Cardiac muscle cell (in vitro differentiated cells and primary cell): ENCODE measurements at regions not wholly inside any gene's neighbourhood (a gene's known extent, or its start where the extent isn't known, plus 50 kb on each side); places are given as distances from the start of the nearest gene placed in this dataset.
A peak's percentile ranks its signal among the peaks of the same experiment; 100 is the strongest.

Experiments
- DNase-seq, 2 donors: peaks; one replicate each; pipeline versions ENCODE4 v3.0.0 to v3.0.0-alpha.2; 2010 to 2017; ENCODE audit warnings: low read depth in 1 of 2, low spot score in 1 of 2
- H3K27ac ChIP-seq: fragments of 200-600 bp; sonication (generic); 2 replicates; pipeline ENCODE4 v1.5.1; 2016
- H3K27me3 ChIP-seq: fragments of 200-600 bp; sonication (generic); 2 replicates; pipeline ENCODE4 v1.6.0; 2016; ENCODE audit warnings: control low read depth
- H3K36me3 ChIP-seq: fragments of 200-600 bp; sonication (generic); 2 replicates; pipeline ENCODE4 v1.5.1; 2016; ENCODE audit warnings: control low read depth
- H3K4me1 ChIP-seq: fragments of 200-600 bp; sonication (generic); 2 replicates; pipeline ENCODE4 v1.8.1; 2017; ENCODE audit warnings: low read depth, mild to moderate bottlenecking, mixed run types
- H3K4me3 ChIP-seq: fragments of 200-600 bp; sonication (generic); 2 replicates; pipeline ENCODE4 v1.5.1; 2016; ENCODE audit warnings: mild to moderate bottlenecking
- H3K9me3 ChIP-seq: fragments of 200-600 bp; sonication (generic); 2 replicates; pipeline ENCODE4 v1.5.1; 2017; ENCODE audit warnings: low read depth, mild to moderate bottlenecking, control low read depth
- CTCF ChIP-seq: IDR thresholded peaks from 2 replicates; pipeline ENCODE4 v1.5.1; 2012; ENCODE audit warnings: low read depth, mild to moderate bottlenecking, low read length

GRCh38 chr13:79802389-79803085, 321.6 kb downstream of the NDFIP2 start:
- no peak for DNase-seq
- no peaks in the 10 kb centered on the region for H3K9me3 ChIP-seq
- H3K36me3 ChIP-seq, result no peaks in the 10 kb centered on the region
- TF ChIP-seq CTCF, result no peak
- H3K27ac ChIP-seq, result no peak overlapping the region
- no peak overlapping the region for H3K4me3 ChIP-seq
- H3K27me3 ChIP-seq, result no peaks in the 10 kb centered on the region
- peaks cover 15% of the 10 kb centered on the region for H3K4me1 ChIP-seq

- Histone ChIP-seq H3K9me3 (no peaks in the 10 kb centered on the region), H3K27me3 (no peaks in the 10 kb centered on the region), H3K4me3 (no peak overlapping the region), H3K4me1 (peaks cover 15% of the 10 kb centered on the region), H3K36me3 (no peaks in the 10 kb centered on the region), H3K27ac (no peak overlapping the region)
- DNase-seq, result peak in 1 of 2 donors; percentile 18
- TF ChIP-seq CTCF, result no peak
Observed at GRCh38 chr13:79799059-79799867, 318.3 kb downstream of the NDFIP2 start.

- Histone ChIP-seq H3K9me3 (no peaks in the 10 kb centered on the region), H3K4me3 (no peak overlapping the region), H3K27me3 (no peaks in the 10 kb centered on the region), H3K27ac (no peak overlapping the region), H3K4me1 (peaks cover 12% of the 10 kb centered on the region), H3K36me3 (no peaks in the 10 kb centered on the region)
- no peak for DNase-seq
- TF ChIP-seq CTCF, result no peak
Observed at GRCh38 chr13:79796136-79796535, 315.2 kb downstream of the NDFIP2 start.

- TF ChIP-seq CTCF, result no peak
- H3K4me3 ChIP-seq, result no peak overlapping the region
- no peaks in the 10 kb centered on the region for H3K27me3 ChIP-seq
- H3K27ac ChIP-seq, result no peak overlapping the region
- DNase-seq, result no peak
- H3K4me1 ChIP-seq, result peaks cover 12% of the 10 kb centered on the region
- no peaks in the 10 kb centered on the region for H3K36me3 ChIP-seq
- H3K9me3 ChIP-seq, result no peaks in the 10 kb centered on the region
Observed at GRCh38 chr13:79794931-79795330, 314.0 kb downstream of the NDFIP2 start.

GRCh38 chr13:79792716-79793115, 311.8 kb downstream of the NDFIP2 start:
- TF ChIP-seq CTCF, result no peak
- no peak overlapping the region for H3K27ac ChIP-seq
- no peak overlapping the region for H3K4me3 ChIP-seq
- H3K4me1 ChIP-seq, result no peaks in the 10 kb centered on the region
- H3K27me3 ChIP-seq, result no peaks in the 10 kb centered on the region
- H3K36me3 ChIP-seq, result no peaks in the 10 kb centered on the region
- no peaks in the 10 kb centered on the region for H3K9me3 ChIP-seq
- no peak for DNase-seq
